ENCODE measurements at regions not wholly inside any gene's neighbourhood (a gene's known extent, or its start where the extent isn't known, plus 50 kb on each side); places are given as distances from the start of the nearest gene placed in this dataset.

GRCh38 chr9:108463932-108464606 is 391.7 kb downstream of the ACTL7B start:
- ChIA-PET CTCF (no interaction called here), POLR2A (no interaction called here)
- H3K36me3 ChIP-seq (ENCODE audit: control insufficient read depth in 2 of 2, extremely low read depth in 1 of 2, insufficient read depth in 2 of 2, low read length in 2 of 2) = no peaks in the 10 kb centered on the region
- H3K9ac ChIP-seq (replicated peaks; ENCODE audit: extremely low read depth, insufficient read depth, low read length) = no peak overlapping the region
- no peaks in the 10 kb centered on the region for H3K79me2 ChIP-seq (ENCODE audit: control insufficient read depth, insufficient read depth, low read length)
- intact Hi-C loops (cut with micrococcal nuclease) (no loop called here), dilution Hi-C loops (cut with MboI; ENCODE audit: extremely low pct_ligation_motif_present, low sequenced_read_pairs) (no loop called here)
- no peaks in the 10 kb centered on the region for H4K20me1 ChIP-seq (replicated peaks; ENCODE audit: control insufficient read depth, extremely low read depth, insufficient read depth, low read length)
- no peak overlapping the region for H3K4me3 ChIP-seq (replicated peaks in 1 of 3; ENCODE audit: insufficient read depth in 1 of 3, low read depth in 1 of 3, low read length in 3 of 3)
- no peak overlapping the region for H3K4me2 ChIP-seq (ENCODE audit: insufficient read depth, low read length)
- no peak for FAIRE-seq
- BruUV-seq (replicated peaks) = no TSS peak
- H3K27ac ChIP-seq (ENCODE audit: insufficient read depth, low read depth, low read length) = no peak overlapping the region
- no peaks in the 10 kb centered on the region for H3K9me1 ChIP-seq (replicated peaks; ENCODE audit: control insufficient read depth, extremely low read depth, insufficient read depth, low read length)
- no peak overlapping the region for H2AFZ ChIP-seq (ENCODE audit: low read depth, low read length)
- no peaks in the 10 kb centered on the region for H3K4me1 ChIP-seq (ENCODE audit: control insufficient read depth, extremely low read depth, insufficient read depth, low read length)
- H3K9me3 ChIP-seq (replicated peaks; ENCODE audit: control insufficient read depth, insufficient read depth, low read length) = no peaks in the 10 kb centered on the region
- DNase-seq (ENCODE audit: low read depth, low spot score) = no peak
- H3K27me3 ChIP-seq (ENCODE audit: control insufficient read depth in 2 of 2, insufficient read depth in 2 of 2, low read length in 2 of 2) = no peaks in the 10 kb centered on the region
- TF ChIP-seq GATA2 (IDR thresholded peaks at IDR 0.05; ENCODE audit: insufficient read depth, insufficient read length, low read depth, low read length) = no peak
- TF ChIP-seq JUN (IDR thresholded peaks at IDR 0.05; ENCODE audit: borderline replicate concordance, insufficient read depth, insufficient read length, low read depth) = no peak
- no peak for TF ChIP-seq FOS (IDR thresholded peaks at IDR 0.05; ENCODE audit: borderline replicate concordance, insufficient read depth, low read length)
- TF ChIP-seq POLR2AphosphoS5 (IDR thresholded peaks at IDR 0.05; ENCODE audit: insufficient read depth, low read depth, low read length) = no peak
- TF ChIP-seq EZH2 (IDR thresholded peaks at IDR 0.05; ENCODE audit: borderline replicate concordance, low read depth, low read length, severe bottlenecking) = no peak
- no peak for TF ChIP-seq MYC (IDR thresholded peaks at IDR 0.05; ENCODE audit: low read depth, low read length)
- TF ChIP-seq MAX (IDR thresholded peaks at IDR 0.05; ENCODE audit: insufficient read depth, insufficient read length) = no peak
- no peak for TF ChIP-seq CTCF (IDR thresholded peaks at IDR 0.05; ENCODE audit: extremely low read depth in 1 of 2, insufficient read depth in 1 of 2, low read depth in 1 of 2, low read length in 2 of 2)
- no peak for TF ChIP-seq POLR2A (IDR thresholded peaks at IDR 0.05; ENCODE audit: low read depth, low read length)

Data from endothelial cell of umbilical vein (primary cell).